Ovary (tissue), 3 donors: ENCODE measurements at regions not wholly inside any gene's neighbourhood (a gene's known extent, or its start where the extent isn't known, plus 50 kb on each side); places are given as distances from the start of the nearest gene placed in this dataset.

Experiments used
- CTCF ChIP-seq, 3 donors: fragments of 450-650 bp in 2 of 3; fragments of 200-600 bp in 1 of 3; IDR thresholded peaks; one replicate each; pipeline versions ENCODE4 v1.5.1 to v1.8.0; 2016 to 2022; ENCODE audit warnings: antibody characterized with exemption in 3 of 3, mild to moderate bottlenecking in 1 of 3
- EP300 ChIP-seq: sonication (generic); formaldehyde crosslinking; IDR thresholded peaks from one replicate; pipeline ENCODE4 v1.6.1; 2017; ENCODE audit warnings: antibody characterized with exemption
- donor health status: DM: no; HTN: no; CAD: no.

- TF ChIP-seq CTCF (IDR thresholded peaks at IDR 0.05) (no peak), EP300 (no peak)
These were observed 143.3 kb downstream of the KLRB1 start for GRCh38 chr12:9464408-9464807.
